BJ (cell line): ENCODE measurements at regions not wholly inside any gene's neighbourhood (a gene's known extent, or its start where the extent isn't known, plus 50 kb on each side); places are given as distances from the start of the nearest gene placed in this dataset.

Source experiments
- CTCF ChIA-PET: fragments of 350-600 bp; formaldehyde crosslinking; extraction: SDS; loops from one replicate; lab custom pipeline; 2021; ENCODE audit warnings: antibody characterized with exemption, inconsistent platforms; lab: Yijun Ruan, JAX
- POLR2A ChIA-PET: fragments of 300-600 bp; sonication (Branson Sonifier 250); formaldehyde crosslinking; extraction: SDS; loops from one replicate; lab custom pipeline; 2021; ENCODE audit warnings: antibody characterized with exemption; lab: Charles Lee
- DNase-seq: peaks from one replicate; pipeline ENCODE4 v3.0.0-alpha.2; 2011; ENCODE audit warnings: low read depth
- H3K27me3 ChIP-seq: 2 replicates; pipeline ENCODE4 v1.6.0; 2011; ENCODE audit warnings: low read length; ENCODE audit not compliant: control insufficient read depth, insufficient read depth
- H3K36me3 ChIP-seq: 2 replicates; pipeline ENCODE4 v1.5.1; 2011; ENCODE audit warnings: low read length; ENCODE audit not compliant: control insufficient read depth, insufficient read depth
- H3K4me3 ChIP-seq: 2 replicates; pipeline ENCODE4 v1.5.1; 2011; ENCODE audit warnings: low read depth, mild to moderate bottlenecking, control low read depth, low read length
- CTCF ChIP-seq: IDR thresholded peaks from 2 replicates; pipeline ENCODE4 v1.5.1; 2011; ENCODE audit warnings: low read depth, mild to moderate bottlenecking, control low read depth, inconsistent platforms, low read length, moderate library complexity; ENCODE audit not compliant: insufficient read depth

GRCh38 chr13:74301258-74301935, 167.2 kb upstream of the KLF12 start:
- TF ChIP-seq CTCF = no peak
- H3K36me3 ChIP-seq = no peaks in the 10 kb centered on the region
- no peaks in the 10 kb centered on the region for H3K27me3 ChIP-seq
- DNase-seq = no peak
- POLR2A ChIA-PET = no interaction called here
- H3K4me3 ChIP-seq = no peak overlapping the region
- CTCF ChIA-PET = no interaction called here

- Histone ChIP-seq H3K36me3 (no peaks in the 10 kb centered on the region), H3K4me3 (no peak overlapping the region), H3K27me3 (no peaks in the 10 kb centered on the region)
- POLR2A ChIA-PET = interaction anchor here (0.8 kb wide), 1 partner anchor 528 kb away, joined by 3 read pairs; no protein-coding TSS in a partner anchor
- DNase-seq = no peak
- CTCF ChIA-PET = no interaction called here
- no peak for TF ChIP-seq CTCF
Measured at GRCh38 chr13:74300162-74300561, 166.0 kb upstream of the KLF12 start.

- CTCF ChIA-PET = no interaction called here
- no peak for TF ChIP-seq CTCF
- Histone ChIP-seq H3K36me3 (no peaks in the 10 kb centered on the region), H3K27me3 (no peaks in the 10 kb centered on the region), H3K4me3 (no peak overlapping the region)
- DNase-seq = no peak
- POLR2A ChIA-PET = interaction anchor here (0.8 kb wide), 1 partner anchor 529 kb away, joined by 3 read pairs; no protein-coding TSS in a partner anchor
Measured at GRCh38 chr13:74299721-74300120, 165.5 kb upstream of the KLF12 start.

GRCh38 chr13:74298923-74299322, 164.7 kb upstream of the KLF12 start:
- no peaks in the 10 kb centered on the region for H3K27me3 ChIP-seq
- no peaks in the 10 kb centered on the region for H3K36me3 ChIP-seq
- ChIA-PET POLR2A (no interaction called here), CTCF (no interaction called here)
- no peak for TF ChIP-seq CTCF
- DNase-seq = no peak
- H3K4me3 ChIP-seq = no peak overlapping the region

GRCh38 chr13:74289861-74290773, 155.9 kb upstream of the KLF12 start:
- TF ChIP-seq CTCF = no peak
- ChIA-PET POLR2A (no interaction called here), CTCF (interaction anchor here (1.1 kb wide), 1 partner anchor 462 kb away, joined by 5 read pairs; no protein-coding TSS in a partner anchor)
- Histone ChIP-seq H3K27me3 (no peaks in the 10 kb centered on the region), H3K4me3 (no peak overlapping the region), H3K36me3 (no peaks in the 10 kb centered on the region)
- DNase-seq = no peak
